Epithelial cell of proximal tubule (primary cell): ENCODE measurements at regions not wholly inside any gene's neighbourhood (a gene's known extent, or its start where the extent isn't known, plus 50 kb on each side); places are given as distances from the start of the nearest gene placed in this dataset.

ENCODE experiments used
- DNase-seq: peaks from one replicate; pipeline ENCODE4 v3.0.0-alpha.2; 2011; ENCODE audit warnings: low read depth
- H3K4me3 ChIP-seq: 2 replicates; pipeline ENCODE4 v1.5.1; 2011; ENCODE audit warnings: low read depth, mild to moderate bottlenecking, low read length
- TF ChIP-seq, protein P1 (sequence below): conservative IDR thresholded peaks from 2 replicates; pipeline ENCODE4 v1.5.1; 2012; ENCODE audit warnings: low read depth, mild to moderate bottlenecking, low read length

DNA sequence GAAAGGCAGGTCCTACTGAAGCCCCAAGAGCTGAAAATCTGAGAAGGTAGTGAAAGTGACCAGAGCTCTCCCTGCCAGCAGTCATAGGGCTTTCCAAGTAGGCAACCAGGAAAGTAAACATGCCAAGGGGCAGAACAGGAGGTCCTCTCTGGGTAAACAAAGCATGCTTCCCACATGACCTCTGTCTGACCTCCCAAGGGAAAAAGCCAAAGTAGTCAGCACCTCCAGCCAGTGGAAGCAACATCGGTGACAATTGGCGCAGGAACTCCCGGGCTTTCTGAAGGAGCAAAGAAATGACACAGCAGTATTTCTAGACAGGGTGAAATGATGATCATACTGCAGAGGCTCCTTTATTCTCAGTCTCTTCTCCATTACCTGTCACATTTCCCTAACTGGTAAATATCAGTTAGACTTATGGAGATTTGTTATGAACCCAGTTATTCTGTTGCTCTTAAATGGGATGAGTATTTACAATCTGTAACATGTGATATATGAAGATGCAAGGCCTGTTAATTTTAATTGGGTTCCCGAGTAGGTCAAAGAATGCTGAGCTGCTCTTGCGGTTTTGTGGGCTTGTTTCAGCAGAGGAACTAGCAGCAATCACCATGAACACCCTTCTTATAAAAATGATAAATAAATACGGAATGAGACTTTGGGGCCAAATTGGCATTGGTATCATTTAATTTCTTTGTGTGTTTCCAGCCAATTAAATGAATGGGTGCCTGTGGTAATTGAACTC lies 321.0 kb downstream of the RND3 start:
- DNase-seq, result no peak
- TF ChIP-seq, protein P1, sequence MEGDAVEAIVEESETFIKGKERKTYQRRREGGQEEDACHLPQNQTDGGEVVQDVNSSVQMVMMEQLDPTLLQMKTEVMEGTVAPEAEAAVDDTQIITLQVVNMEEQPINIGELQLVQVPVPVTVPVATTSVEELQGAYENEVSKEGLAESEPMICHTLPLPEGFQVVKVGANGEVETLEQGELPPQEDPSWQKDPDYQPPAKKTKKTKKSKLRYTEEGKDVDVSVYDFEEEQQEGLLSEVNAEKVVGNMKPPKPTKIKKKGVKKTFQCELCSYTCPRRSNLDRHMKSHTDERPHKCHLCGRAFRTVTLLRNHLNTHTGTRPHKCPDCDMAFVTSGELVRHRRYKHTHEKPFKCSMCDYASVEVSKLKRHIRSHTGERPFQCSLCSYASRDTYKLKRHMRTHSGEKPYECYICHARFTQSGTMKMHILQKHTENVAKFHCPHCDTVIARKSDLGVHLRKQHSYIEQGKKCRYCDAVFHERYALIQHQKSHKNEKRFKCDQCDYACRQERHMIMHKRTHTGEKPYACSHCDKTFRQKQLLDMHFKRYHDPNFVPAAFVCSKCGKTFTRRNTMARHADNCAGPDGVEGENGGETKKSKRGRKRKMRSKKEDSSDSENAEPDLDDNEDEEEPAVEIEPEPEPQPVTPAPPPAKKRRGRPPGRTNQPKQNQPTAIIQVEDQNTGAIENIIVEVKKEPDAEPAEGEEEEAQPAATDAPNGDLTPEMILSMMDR, result no peak
- H3K4me3 ChIP-seq, result no peak overlapping the region

DNA sequence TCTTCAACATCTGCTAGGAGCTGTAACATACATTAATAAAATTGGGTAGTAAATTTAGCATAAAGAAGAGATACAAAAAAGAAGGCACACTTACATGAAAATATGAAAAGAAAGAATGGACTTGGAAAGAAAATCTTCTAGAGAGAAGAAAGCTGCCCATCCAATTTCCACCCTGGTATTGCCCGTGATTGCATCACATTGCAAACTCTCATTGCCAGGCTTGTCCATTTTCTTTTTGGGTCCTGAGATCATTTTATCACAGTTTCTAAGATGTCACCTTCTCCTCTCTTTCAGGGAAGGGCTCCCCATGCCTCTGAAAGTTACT lies 321.5 kb downstream of the RND3 start:
- no peak for DNase-seq
- no peak overlapping the region for H3K4me3 ChIP-seq

DNA sequence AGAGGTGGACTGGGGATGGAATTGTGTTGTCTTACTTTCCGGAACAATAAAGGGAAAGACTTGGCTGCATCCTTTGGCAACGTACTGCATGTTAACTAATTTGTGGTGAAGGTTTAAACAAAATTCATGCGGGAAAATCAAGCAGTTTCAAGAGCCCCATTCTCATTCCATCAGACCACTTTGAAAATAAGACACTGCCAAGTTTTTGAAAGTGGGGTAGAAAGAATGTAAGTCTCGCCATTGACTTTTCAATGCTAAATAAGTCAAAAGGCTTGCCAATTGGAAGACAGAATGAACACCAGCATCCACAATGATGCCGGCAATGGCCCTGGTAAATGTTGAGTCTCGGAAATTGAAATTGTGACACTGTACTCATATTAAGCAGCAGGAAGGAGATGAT lies 322.0 kb downstream of the RND3 start:
- TF ChIP-seq, protein P1, result no peak
- no peak for DNase-seq
- no peak overlapping the region for H3K4me3 ChIP-seq

More for the DNA sequence above, 321.5 kb downstream of the RND3 start:
- TF ChIP-seq, protein P1, result no peak

DNA sequence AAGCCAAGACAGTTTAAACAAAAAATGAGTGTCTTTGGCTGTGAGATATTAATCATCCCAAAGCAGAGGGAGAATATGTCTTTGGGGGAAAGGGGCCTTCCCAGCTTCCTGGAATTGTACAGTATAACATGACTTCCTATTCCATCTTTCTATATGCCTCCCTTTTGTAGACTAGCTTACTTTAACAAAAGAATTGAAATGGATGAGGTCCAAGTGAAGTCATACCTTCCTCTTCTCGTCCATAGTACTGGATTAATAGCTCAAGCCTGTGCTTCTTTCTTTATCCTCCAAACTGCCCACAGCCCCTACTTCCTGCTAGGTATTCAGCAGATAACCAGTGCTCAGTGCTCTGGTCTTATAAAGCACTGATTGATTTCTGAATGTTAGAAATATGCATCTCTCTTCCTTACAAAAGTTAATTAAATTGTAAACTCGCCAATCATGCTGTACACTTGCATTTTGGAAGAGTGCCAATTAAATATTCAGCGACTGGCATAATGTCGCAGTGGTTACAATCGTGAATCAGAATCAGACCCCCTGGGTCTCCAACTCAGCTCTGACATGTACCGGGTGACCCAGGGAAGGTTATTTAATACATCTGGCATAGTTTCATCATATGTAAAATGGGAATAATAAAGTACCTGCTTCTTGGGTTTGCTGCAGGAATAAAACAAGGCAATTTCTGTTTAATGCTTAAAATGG lies 325.1 kb downstream of the RND3 start:
- no peak for DNase-seq
- H3K4me3 ChIP-seq, result no peak overlapping the region
- TF ChIP-seq, protein P1, result no peak

DNA sequence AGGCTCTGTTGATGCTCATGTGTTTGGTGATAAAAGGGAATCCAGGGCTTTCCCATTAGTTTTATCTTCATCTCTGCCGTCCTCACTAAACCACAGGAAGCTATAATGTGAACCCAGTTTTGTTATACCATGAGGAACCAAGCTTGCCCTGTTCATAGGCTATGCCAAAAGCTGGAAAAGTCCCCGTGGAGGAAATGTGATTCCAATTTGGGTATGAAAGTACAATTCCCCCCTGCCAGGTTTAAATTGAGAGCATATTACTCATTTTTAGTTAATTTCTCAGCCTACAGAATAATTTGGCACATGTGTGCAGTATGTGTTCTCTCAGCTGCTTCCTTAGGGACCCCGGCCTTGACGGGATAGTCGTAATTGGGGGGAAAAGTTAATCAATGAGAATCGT lies 327.4 kb downstream of the RND3 start:
- TF ChIP-seq, protein P1, result no peak

DNA sequence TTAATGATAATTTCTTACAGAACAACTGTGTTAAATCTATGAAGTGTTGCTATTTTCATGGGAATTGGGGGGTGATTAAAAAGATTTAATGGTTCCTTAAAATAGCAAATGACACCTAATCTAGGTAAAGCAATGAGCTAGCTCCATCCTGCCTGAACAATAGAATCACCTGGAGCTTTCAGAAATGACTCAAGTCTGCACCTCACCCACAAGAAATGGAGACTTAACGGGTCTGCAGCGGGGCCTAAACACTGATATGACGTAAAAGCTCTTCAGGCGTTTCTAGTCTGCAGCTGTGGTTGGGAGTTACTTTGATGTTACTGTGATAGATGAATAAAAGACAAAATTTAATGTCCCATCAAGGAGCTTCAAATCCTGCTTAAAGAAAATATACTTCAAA lies 328.2 kb downstream of the RND3 start:
- TF ChIP-seq, protein P1, result no peak
- no peak for DNase-seq
- no peak overlapping the region for H3K4me3 ChIP-seq

More for the DNA sequence above, 327.4 kb downstream of the RND3 start:
- no peak overlapping the region for H3K4me3 ChIP-seq
- no peak for DNase-seq

DNA sequence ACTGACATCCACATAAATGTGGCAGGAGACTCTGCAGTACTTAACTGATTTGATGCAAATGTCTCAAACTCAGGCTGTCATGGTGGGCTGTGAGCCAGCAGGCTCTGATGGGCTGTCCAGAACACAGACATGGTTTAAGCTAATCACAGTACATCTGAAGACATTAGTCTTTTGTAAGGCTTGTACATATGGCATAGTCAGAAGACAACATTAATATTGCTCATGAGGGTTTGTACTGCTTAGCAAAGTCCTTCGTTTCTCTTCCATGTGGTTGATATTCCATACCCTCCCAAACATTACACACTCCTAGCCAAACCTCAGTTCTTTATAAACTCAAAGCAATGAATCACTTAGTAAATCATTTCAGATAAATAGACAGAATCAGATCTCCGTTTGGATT lies 330.6 kb downstream of the RND3 start:
- H3K4me3 ChIP-seq, result no peak overlapping the region
- TF ChIP-seq, protein P1, result no peak

More for the DNA sequence above, 330.6 kb downstream of the RND3 start:
- no peak for DNase-seq
